Activated T-helper 17 cell treated with anti-CD3 and anti-CD28 coated beads, Interleukin-2, amount 50 U/mL, for 72 hours (primary cell): ENCODE measurements at regions not wholly inside any gene's neighbourhood (a gene's known extent, or its start where the extent isn't known, plus 50 kb on each side); places are given as distances from the start of the nearest gene placed in this dataset.
"Not testable (repeated sequence)": the region's sequence is repeated elsewhere in the genome, so short reads cannot be mapped to it uniquely, and the experiment has no call there.

Experiments used
- ATAC-seq: fragments of 150-1000 bp; cut with Tn5 transposase; replicated peaks from 2 replicates; pipeline ENCODE4 v1.10.0; 2021; ENCODE audit warnings: mild to moderate bottlenecking, moderate library complexity
- H3K27ac Mint-ChIP-seq: one replicate; pipeline ENCODE4 v1.8.0; 2022; ENCODE audit warnings: mixed read lengths
- H3K27me3 Mint-ChIP-seq: one replicate; pipeline ENCODE4 v1.8.0; 2022; ENCODE audit warnings: mixed read lengths
- H3K36me3 Mint-ChIP-seq: one replicate; pipeline ENCODE4 v1.8.0; 2022; ENCODE audit warnings: low read depth, mild to moderate bottlenecking, mixed read lengths
- H3K4me1 Mint-ChIP-seq: one replicate; pipeline ENCODE4 v1.8.0; 2022; ENCODE audit warnings: mixed read lengths
- H3K4me3 Mint-ChIP-seq: one replicate; pipeline ENCODE4 v1.8.0; 2022; ENCODE audit warnings: mild to moderate bottlenecking, mixed read lengths
- H3K9me3 Mint-ChIP-seq: one replicate; pipeline ENCODE4 v1.8.0; 2022; ENCODE audit warnings: mixed read lengths

DNA sequence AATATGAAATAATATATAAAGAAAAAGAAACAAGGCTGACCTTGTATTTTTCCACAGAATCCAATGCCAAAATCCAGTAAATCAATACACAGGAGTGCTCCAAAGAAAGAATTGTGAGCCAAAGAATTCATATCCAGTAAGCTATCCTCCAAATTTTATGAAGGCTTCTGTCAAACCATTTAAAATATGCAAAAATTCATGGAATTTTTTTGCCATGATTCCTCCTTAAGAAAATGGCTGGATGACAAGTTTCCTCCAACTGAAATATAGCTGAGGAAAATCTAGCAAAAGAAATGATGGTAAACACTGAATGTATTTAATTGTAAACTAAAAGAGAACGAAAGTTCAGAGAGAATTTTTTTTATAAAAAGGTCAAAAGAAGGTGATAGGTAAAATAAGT is 290.3 kb downstream of the UBE3D start:
- no peaks in the 10 kb centered on the region for H3K36me3 Mint-ChIP-seq

DNA sequence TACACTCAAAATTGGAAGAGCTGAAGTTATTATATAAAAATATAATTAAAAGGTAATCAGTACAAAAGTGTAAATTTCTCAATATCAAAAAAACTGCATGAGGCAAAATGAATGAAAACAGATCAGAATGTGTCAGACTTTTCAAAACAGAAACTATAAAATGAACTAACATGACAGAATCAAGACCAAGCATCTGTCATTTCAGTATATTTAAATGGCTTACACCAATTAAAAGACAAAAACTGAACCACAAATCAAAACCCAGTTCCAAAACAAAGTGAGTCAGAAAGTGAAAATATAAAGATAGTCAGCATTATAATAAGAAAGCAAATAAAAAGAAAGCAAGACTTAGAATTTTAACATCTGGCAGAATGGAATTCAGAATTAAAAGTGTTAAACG is 289.7 kb downstream of the UBE3D start:
- no peaks in the 10 kb centered on the region for H3K9me3 Mint-ChIP-seq
- peaks cover 5% of the 10 kb centered on the region for H3K27me3 Mint-ChIP-seq
- no peaks in the 10 kb centered on the region for H3K36me3 Mint-ChIP-seq
- no peaks in the 10 kb centered on the region for H3K4me1 Mint-ChIP-seq
- no peak overlapping the region for H3K27ac Mint-ChIP-seq
- no peak overlapping the region for H3K4me3 Mint-ChIP-seq
- ATAC-seq: peak; percentile 52

More for the DNA sequence above, 290.3 kb downstream of the UBE3D start:
- Mint-ChIP-seq H3K27me3 (peaks cover 5% of the 10 kb centered on the region), H3K27ac (no peak overlapping the region), H3K9me3 (no peaks in the 10 kb centered on the region), H3K4me3 (no peak overlapping the region), H3K4me1 (no peaks in the 10 kb centered on the region)
- no peak for ATAC-seq

DNA sequence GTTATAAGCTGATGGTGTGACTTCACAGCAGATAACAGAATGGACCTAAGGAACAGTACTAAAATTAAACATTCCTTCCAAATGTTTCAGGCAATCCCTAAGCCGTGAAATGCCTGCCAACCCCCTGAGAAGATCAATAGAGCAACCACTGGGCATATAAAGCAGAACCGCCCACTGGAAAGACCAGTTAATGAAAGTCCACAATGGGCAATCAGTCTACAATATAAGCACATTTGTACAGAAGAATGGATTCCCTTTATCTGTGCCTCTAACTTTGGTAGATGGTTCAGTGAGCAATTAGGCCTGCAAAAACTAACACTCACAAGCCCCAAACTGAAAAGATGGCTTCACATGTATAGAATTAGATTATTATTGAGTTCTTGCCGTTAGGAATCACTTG is 286.6 kb downstream of the UBE3D start:
- no peak for ATAC-seq
- Mint-ChIP-seq H3K27ac (no peak overlapping the region), H3K9me3 (no peaks in the 10 kb centered on the region), H3K27me3 (peaks cover 8% of the 10 kb centered on the region), H3K4me1 (no peaks in the 10 kb centered on the region), H3K36me3 (no peaks in the 10 kb centered on the region), H3K4me3 (no peak overlapping the region)

DNA sequence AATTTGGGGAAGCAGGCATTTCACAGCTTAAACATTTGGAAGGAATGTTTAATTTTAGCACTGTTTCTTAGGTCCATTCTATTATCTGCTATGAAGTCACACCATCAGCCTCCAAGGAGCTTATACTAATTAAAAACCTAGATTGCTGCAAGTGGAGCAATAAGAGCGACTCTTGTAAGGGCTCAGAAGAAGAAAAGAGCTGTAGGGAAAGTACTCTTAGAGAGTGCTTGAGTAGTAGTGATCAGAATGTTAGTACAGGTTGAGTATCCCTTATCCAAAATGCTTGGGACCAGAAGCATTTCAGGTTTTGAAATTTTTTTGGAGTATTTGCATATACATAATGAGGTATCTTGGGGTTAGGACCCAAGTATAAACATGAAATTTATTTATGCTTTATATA is 285.3 kb downstream of the UBE3D start:
- no peaks in the 10 kb centered on the region for H3K9me3 Mint-ChIP-seq

DNA sequence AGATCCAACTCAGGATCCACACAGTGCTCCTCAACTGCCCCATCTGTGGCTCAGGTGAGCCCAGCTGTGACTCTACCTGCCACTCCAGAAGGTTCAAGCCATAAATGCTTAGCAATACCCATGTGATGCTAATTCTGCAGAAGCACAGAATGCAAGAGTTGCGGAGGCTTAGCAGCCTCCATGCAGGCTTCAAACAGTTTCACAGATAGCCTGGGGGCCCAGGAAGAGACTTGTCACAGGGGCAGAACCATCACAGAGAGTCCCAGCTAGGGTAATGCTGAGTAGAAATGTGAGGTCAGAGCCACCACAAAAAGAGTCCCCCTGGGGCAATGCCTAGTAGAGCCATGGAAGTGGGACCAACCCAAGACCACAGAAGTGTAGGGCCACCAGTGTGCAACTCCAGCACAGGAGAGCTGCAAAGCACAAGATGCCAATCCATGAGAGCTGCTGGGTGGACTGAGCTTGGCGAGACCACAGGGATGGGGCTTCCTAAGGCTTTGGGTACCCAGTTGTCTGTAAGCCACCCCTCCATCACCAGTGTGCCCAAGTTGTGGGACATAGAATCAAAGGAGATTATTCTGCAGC is 283.9 kb downstream of the UBE3D start:
- no peak overlapping the region for H3K4me3 Mint-ChIP-seq
- no peaks in the 10 kb centered on the region for H3K9me3 Mint-ChIP-seq
- H3K36me3 Mint-ChIP-seq: no peaks in the 10 kb centered on the region
- peak; percentile 19 for ATAC-seq
- H3K27ac Mint-ChIP-seq: no peak overlapping the region
- no peaks in the 10 kb centered on the region for H3K4me1 Mint-ChIP-seq
- H3K27me3 Mint-ChIP-seq: peaks cover 17% of the 10 kb centered on the region

More for the DNA sequence above, 285.3 kb downstream of the UBE3D start:
- no peaks in the 10 kb centered on the region for H3K36me3 Mint-ChIP-seq
- H3K4me1 Mint-ChIP-seq: no peaks in the 10 kb centered on the region
- no peak overlapping the region for H3K27ac Mint-ChIP-seq
- ATAC-seq: no peak
- H3K27me3 Mint-ChIP-seq: peaks cover 9% of the 10 kb centered on the region
- H3K4me3 Mint-ChIP-seq: no peak overlapping the region

DNA sequence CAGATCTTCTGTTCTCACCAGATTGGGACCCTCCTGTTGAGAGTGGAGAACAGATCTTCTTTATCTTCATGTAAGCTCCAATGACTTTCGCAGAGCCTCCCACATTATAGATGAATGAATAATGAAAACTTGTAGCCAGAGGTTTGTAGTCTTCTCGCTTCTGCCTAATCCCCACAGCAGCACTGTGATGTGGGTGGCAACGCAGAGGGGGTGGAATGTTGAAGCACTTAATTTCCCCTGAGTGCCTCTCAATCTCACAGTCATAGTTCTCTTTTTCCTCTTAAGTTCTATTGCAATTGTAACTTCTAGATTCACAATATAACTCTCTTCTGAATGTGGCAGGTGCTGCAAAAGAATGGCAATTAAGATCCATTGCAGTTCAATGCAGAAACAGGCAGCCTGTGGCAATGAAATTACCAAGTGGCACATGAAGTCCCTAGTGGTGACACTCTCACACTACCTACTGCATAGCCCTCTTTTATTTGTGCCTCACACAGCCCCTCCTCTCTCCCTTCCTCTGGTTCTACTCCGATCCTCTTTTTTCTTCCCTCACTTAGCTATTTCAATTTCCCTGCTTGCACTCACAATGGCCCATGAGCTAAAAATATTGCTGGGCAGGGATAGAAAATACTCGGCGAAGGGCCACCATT is 281.9 kb downstream of the UBE3D start:
- H3K36me3 Mint-ChIP-seq: no peaks in the 10 kb centered on the region
- H3K27ac Mint-ChIP-seq: no peak overlapping the region
- ATAC-seq: no peak
- H3K27me3 Mint-ChIP-seq: peaks cover 17% of the 10 kb centered on the region
- no peaks in the 10 kb centered on the region for H3K9me3 Mint-ChIP-seq
- no peaks in the 10 kb centered on the region for H3K4me1 Mint-ChIP-seq
- H3K4me3 Mint-ChIP-seq: no peak overlapping the region

DNA sequence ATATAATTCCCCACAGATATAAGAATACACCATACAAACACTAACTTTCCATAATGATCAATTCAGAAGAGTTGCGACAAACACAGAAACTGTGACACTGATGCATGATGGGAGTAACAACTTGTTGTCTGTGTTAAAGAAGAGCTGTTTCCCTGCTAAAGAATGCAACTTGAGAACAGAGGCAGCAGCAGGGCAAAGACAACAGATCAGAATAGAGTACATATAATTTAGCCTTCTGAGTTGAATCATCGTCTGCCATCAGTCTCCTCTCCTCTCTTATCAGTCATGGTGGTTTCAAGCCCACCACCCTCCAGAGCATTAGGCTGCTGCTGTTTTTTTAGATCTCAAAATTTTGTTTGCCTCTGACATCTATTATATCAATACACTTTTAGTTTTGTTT is 280.4 kb downstream of the UBE3D start:
- Mint-ChIP-seq H3K36me3 (no peaks in the 10 kb centered on the region), H3K4me1 (no peaks in the 10 kb centered on the region), H3K27me3 (peaks cover 19% of the 10 kb centered on the region), H3K4me3 (no peak overlapping the region), H3K27ac (no peak overlapping the region), H3K9me3 (peaks cover 3% of the 10 kb centered on the region)
- no peak for ATAC-seq

DNA sequence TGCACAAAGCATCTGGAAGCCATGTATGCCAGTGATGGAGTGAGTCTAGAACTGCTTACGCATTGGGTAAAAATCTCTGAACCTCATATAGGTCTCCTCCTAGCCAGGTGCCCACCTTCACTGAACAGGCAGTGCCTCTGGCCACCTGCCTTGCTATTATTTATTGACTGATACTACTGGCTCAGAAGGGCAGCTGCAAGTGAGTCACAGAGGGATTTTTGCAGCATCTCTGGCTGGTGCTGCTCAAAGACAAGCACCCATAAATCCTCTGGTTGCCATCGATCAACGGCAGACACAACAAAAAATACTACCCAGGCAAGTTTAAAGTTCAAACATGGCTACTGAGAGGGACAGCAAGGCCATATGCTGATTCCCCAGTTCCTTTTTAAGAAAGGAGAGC is 279.4 kb downstream of the UBE3D start:
- ATAC-seq: no peak
- Mint-ChIP-seq H3K27ac (no peak overlapping the region), H3K4me3 (no peak overlapping the region), H3K4me1 (no peaks in the 10 kb centered on the region), H3K9me3 (peaks cover 5% of the 10 kb centered on the region), H3K36me3 (no peaks in the 10 kb centered on the region), H3K27me3 (peaks cover 23% of the 10 kb centered on the region)

DNA sequence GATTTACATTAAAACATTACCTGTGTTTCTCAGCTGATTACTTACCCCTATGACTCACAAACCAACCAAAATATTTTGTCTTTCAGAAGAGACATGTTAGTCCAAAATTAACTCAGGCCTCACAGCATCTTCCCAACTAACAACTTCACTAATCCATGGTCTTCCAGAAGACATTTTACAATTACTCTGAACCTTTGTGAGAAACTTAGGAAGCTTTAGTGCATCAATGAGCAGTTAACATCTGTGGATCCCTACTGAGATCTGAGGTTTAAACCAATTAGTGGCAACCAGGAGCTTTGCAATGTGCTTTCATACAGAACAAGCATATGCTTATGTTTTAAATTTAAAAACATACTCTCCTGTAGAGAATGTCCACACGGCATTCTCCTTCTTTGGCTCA is 269.7 kb downstream of the UBE3D start:
- Mint-ChIP-seq H3K36me3 (no peaks in the 10 kb centered on the region), H3K9me3 (no peaks in the 10 kb centered on the region), H3K27me3 (no peaks in the 10 kb centered on the region), H3K4me1 (no peaks in the 10 kb centered on the region), H3K4me3 (no peak overlapping the region), H3K27ac (no peak overlapping the region)
- no peak for ATAC-seq

DNA sequence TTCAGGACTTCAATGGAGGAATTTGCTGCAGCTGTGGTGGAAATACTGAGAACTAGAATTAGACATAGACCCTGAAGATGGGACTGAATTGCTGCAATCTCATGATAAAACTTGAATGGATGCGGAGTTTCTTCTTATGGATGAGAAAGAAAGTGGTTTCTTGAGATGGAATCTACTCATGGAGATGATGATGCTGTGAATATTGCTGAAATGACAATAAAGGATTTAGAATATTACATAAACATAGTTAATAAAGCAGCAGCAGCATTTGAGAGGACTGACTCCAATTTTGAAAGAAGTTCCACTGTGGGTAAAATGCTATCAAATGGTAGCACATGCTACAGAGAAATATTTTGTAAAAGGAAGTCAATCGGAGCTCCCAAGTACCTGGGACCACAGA is 264.6 kb downstream of the UBE3D start:
- Mint-ChIP-seq H3K27me3 (no peaks in the 10 kb centered on the region), H3K36me3 (no peaks in the 10 kb centered on the region), H3K4me3 (no peak overlapping the region), H3K4me1 (no peaks in the 10 kb centered on the region), H3K9me3 (peaks cover 7% of the 10 kb centered on the region), H3K27ac (no peak overlapping the region)
- no peak for ATAC-seq

DNA sequence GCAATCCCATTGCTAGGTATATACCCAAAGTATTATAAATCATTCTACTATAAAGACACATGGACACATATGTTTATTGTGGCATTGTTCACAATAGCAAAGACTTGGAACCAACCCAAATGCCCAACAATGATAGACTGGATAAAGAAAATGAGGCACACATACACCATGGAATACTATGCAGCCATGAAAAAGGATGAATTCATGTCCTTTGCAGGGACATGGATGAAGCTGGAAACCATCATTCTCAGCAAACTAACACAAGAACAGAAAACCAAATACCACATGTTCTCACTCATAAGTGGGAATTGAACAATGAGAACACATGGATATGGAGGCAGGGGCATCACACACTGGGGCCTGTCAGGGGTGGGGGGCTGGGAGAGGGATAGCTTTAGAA is 249.4 kb downstream of the UBE3D start:
- H3K9me3 Mint-ChIP-seq, H3K4me3 Mint-ChIP-seq, H3K4me1 Mint-ChIP-seq, H3K36me3 Mint-ChIP-seq, H3K27ac Mint-ChIP-seq, H3K27me3 Mint-ChIP-seq, ATAC-seq: not testable (repeated sequence)

DNA sequence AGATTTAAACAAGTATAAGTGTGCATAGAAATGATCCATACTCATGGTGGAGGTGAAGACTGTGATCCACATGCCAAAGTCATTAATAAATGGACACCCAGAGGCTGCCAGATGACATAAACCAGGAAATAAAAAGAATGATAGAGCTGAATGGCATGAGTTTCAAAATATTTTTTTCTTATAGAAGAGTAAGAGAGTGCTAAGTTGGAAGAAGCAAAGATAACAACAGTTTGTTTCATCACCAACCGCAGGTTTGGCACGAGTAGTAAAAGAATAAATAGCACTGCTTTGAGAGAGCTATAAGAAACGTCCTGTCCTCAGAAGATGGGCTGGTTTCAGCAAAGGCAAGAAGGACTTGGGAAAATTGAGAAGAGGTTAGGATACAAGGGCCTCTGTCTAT is 246.9 kb downstream of the UBE3D start:
- Mint-ChIP-seq H3K27me3 (no peaks in the 10 kb centered on the region), H3K9me3 (no peaks in the 10 kb centered on the region), H3K4me1 (no peaks in the 10 kb centered on the region)

DNA sequence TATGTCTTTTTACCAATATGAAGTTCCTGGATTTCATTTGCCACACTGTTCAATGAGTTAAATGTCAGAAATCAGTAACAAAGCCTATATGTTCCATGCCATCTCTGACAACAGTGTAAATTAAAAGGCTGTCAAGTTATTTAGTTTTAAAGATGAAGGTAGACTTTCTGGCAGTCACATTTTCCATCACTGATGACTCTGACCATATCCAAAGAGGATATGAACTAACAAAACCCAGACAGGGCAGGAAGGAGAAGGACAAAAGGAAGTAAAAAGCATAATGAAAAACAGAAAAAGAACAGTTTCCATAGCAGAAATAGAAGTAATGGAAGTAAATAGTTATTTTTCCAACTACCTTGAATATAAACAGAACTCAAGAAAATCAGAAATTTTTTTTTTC is 242.3 kb downstream of the UBE3D start:
- no peak for ATAC-seq
- Mint-ChIP-seq H3K4me1 (no peaks in the 10 kb centered on the region), H3K27ac (no peak overlapping the region), H3K4me3 (no peak overlapping the region), H3K27me3 (no peaks in the 10 kb centered on the region), H3K9me3 (no peaks in the 10 kb centered on the region), H3K36me3 (no peaks in the 10 kb centered on the region)

More for the DNA sequence above, 246.9 kb downstream of the UBE3D start:
- no peak for ATAC-seq
- H3K4me3 Mint-ChIP-seq: no peak overlapping the region
- H3K36me3 Mint-ChIP-seq: no peaks in the 10 kb centered on the region
- H3K27ac Mint-ChIP-seq: no peak overlapping the region

DNA sequence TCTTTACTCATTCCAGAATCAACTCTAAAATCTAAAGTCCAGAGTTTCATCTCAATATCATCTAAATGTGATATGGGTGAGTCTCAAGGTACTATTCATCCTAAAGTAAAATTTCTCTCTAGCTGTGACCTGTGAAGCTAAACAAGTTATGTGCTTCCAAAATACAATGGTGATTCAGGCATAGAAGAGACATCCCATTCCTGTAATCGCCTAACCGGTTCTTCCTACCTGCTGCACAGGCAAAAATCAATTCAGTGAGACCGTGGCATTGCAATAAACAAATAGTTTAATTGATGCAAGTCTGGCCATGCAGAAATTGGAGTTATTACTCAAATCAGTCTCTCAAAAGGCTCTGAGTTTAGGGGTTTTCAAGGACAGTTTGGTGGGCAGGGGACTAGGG is 232.8 kb downstream of the UBE3D start:
- no peak for ATAC-seq
- H3K4me3 Mint-ChIP-seq: no peak overlapping the region
- H3K9me3 Mint-ChIP-seq: no peaks in the 10 kb centered on the region
- no peak overlapping the region for H3K27ac Mint-ChIP-seq
- H3K36me3 Mint-ChIP-seq: no peaks in the 10 kb centered on the region
- H3K27me3 Mint-ChIP-seq: peaks cover 3% of the 10 kb centered on the region
- no peaks in the 10 kb centered on the region for H3K4me1 Mint-ChIP-seq

DNA sequence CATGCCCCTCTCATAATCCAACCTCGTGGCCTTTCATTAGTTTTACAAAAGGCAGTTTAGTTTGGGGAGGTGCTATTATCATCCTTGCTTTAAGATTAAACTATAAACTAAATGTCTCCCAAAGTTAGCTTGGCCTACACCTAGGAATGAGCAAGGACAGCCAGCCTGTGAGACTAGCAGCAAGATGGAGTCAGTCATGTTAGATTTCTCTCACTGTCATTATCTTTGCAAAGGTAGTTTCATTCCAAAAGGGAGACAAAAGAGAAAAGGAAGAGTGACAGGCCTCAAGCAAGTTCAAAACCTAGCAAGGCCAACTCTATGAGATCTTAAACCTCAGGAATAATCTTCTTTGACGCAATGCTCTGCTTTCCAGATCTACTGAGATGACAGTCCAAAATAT is 232.2 kb downstream of the UBE3D start:
- Mint-ChIP-seq H3K27ac (no peak overlapping the region), H3K36me3 (no peaks in the 10 kb centered on the region), H3K9me3 (no peaks in the 10 kb centered on the region), H3K4me3 (no peak overlapping the region), H3K4me1 (no peaks in the 10 kb centered on the region), H3K27me3 (peaks cover 3% of the 10 kb centered on the region)
- ATAC-seq: no peak
